ENCODE measurements at regions not wholly inside any gene's neighbourhood (a gene's known extent, or its start where the extent isn't known, plus 50 kb on each side); places are given as distances from the start of the nearest gene placed in this dataset.
"Not testable (repeated sequence)": the region's sequence is repeated elsewhere in the genome, so short reads cannot be mapped to it uniquely, and the experiment has no call there.

- DNase-seq, result no peak
These were observed 281.1 kb downstream of the NKX6-1 start for GRCh38 chr4:84218031-84218430.

DNA sequence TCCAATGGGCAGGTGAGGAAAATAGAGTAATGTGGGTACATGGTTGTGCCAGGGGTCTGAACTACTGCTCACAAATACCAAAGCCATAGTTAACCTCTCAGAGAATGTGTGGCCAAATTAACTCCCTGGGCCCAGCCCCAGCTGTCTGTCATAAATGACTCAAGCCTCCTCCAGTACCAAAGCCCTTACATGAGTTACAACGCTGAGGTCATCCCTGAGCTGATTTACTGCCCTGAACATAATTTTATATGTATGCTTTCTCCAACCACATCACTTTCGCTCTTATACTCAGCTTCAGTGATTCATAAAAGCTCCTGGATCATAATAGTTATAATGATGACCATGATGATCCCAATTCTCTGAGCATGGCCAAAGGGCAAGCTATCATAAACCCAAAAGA, 283.9 kb downstream of the NKX6-1 start:
- DNase-seq, result no peak

- not testable (repeated sequence) for DNase-seq
These were observed 292.9 kb downstream of the NKX6-1 start for GRCh38 chr4:84206226-84206625.

- DNase-seq, result no peak
These were observed 309.9 kb downstream of the NKX6-1 start for GRCh38 chr4:84189144-84189543.

- no peak for DNase-seq
These were observed 319.7 kb downstream of the NKX6-1 start for GRCh38 chr4:84179409-84179808.

GRCh38 chr4:84177831-84178542, 321.1 kb downstream of the NKX6-1 start:
- DNase-seq, result no peak

DNA sequence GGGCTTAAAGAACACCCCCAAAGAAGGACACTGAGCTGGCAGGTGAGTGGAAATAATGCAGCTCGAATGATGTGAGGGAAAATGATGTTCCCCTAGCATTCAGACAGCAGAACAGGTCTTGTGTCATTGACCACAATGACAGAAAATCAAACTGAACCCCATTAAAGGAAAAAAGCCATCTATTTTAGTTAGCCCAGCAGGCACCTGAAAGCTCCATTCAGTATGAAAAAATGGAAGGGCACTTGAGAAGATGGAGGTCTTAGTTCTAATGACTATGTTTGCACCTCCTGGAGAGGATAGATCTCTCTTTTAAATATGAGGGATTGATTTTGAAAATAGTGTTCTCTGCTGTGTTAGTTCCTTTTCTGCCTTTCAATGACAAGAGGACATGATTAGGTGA, 323.1 kb downstream of the NKX6-1 start:
- no peak for DNase-seq

GRCh38 chr4:84171871-84172270, 327.2 kb downstream of the NKX6-1 start:
- no peak for DNase-seq

GRCh38 chr4:84167564-84167963, 331.5 kb downstream of the NKX6-1 start:
- no peak for DNase-seq

DNA sequence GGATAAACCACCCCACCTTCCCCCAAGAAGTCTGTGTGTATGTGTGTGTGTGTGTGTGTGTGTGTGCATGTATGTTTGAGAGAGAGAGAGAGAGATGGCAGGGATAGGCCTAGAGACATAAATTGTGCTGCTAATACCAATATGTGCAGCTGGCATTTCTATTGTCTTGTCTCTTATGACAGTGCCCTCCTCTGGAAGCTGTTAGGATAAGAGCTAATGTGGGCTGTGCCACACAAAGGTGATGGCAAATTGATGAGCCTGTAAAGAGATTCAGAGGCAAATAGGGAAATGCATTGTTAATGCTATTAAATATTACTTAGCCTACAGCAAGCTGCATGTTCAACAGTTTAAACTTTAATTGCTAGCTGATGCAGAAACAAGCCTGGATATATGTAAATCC, 332.0 kb downstream of the NKX6-1 start:
- no peak for DNase-seq

- DNase-seq, result no peak
These were observed 332.6 kb downstream of the NKX6-1 start for GRCh38 chr4:84166486-84166885.

DNA sequence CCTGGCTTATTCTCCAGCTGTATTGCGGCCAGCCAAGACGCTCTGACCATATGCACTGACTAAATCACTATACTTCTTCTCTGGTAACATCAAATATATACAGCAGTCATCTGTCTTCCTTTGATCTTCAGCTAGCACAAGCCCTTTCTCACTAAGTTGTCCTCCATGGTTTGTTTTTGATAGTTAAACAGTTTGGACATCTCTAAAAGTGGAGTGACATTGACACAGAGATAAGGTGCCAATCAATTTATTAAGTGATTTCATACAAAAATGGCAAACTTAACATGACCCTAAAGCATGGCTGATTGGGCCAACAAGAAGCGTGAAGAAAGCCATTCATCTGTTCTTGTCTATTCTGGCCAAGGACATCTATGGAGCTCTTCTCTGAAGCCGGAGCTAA, 334.9 kb downstream of the NKX6-1 start:
- DNase-seq, result no peak

DNA sequence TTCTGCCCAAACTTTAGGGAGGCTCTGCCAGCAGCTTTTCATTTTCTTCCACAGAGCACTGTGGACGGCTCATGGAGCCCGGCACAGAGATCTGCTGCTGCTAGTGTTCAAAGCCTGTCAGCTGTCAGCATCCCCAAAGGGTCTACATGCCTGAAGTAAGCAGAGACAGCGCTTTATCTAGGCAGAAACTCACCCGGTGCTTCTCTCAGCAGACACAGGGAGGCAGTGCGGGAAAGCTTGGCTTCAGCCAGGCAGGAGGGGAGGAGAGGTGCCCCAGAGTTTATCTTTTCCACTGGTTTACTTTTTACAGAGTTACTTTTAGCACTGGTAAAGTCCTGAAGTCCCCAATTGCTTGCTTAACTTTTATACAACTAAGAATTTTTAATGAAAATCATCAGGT, 339.3 kb downstream of the NKX6-1 start:
- no peak for DNase-seq

- DNase-seq, result no peak
These were observed 340.4 kb downstream of the NKX6-1 start for GRCh38 chr4:84158670-84159069.

DNA sequence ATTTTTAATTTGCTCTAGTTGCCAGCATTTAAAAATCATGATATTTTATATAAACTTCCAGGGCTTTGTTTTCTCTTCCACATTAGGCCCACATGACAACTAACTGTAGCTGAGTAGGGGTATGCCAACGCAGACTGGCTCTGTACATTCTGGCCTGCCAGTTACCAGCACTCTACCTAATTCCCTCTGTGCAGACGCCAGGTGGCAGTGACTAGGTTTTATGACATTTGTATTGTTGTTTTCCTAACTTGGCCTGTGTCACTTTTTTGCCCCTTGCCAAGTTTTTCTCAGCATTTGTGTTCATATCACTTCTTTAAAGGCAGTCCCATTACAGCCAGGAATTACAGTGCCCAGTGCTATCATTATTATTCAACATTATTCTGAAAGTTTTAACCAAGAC, 347.5 kb downstream of the NKX6-1 start:
- no peak for DNase-seq

DNA sequence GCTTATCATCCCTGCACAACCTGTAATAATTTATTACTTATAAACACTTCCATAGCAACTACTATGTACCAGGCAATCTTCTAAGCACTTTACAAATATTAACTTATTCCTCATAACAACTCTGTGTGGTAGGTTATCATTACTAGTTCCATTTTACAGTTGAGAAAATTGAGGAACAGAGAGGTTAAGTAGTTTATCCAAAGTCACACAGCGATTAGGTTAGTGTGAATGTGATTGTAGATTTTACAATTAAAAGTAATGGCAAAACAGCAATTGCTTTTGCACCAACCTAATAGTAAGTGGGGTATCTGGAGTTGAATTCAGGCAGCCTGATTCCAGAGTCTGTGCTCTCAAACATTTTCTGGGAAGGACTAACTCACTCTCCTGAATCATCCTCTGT, 348.9 kb downstream of the NKX6-1 start:
- DNase-seq, result no peak

DNA sequence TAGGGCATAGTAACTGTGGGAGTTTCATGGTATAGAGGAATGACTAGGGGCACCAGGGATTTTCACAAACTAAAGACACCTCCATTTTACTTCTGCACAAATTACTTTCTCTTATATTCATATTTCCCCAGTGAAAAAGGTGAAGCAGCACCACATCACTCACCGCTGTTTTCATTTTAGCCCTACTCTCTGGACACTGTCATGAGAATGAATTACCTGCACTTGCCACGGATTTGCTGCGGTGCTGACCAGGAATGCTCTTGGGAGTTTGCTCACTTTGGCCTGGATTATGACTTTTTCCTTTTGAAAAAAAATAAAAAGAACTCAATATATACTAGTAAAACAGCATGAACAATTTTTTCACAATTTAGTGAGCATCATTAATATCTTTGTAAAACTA, 351.3 kb downstream of the NKX6-1 start:
- no peak for DNase-seq

DNA sequence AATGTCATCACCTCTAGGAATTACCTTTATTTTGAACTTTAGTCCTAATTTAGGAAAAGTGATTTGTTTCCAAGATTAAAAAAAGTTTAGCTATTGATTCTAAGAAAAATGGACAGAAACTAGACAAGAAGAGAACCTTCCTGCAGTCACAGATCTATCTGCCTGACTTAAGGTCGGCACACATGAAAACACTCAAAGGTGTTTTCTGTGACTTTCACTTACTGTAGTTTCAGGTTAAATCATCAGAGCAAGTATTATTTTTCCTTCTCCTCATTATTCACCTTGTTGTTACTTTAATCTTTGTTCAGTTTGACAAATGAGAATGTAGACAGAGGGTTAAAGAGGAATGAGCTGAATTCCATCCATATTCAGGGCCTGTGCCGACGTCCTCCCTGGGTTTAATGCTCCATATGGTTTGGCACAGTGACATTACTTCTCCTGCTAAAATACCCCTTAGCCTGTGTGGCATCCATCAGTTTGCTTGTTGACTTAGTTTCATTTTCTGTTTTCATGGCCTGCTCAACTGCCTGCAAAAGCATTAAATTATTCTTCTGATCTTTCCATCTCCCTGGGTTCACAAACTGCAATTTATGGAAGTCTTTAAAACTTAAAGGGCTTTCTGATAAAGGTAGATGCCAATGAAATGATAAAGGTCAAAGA, 352.7 kb downstream of the NKX6-1 start:
- DNase-seq, result no peak

DNA sequence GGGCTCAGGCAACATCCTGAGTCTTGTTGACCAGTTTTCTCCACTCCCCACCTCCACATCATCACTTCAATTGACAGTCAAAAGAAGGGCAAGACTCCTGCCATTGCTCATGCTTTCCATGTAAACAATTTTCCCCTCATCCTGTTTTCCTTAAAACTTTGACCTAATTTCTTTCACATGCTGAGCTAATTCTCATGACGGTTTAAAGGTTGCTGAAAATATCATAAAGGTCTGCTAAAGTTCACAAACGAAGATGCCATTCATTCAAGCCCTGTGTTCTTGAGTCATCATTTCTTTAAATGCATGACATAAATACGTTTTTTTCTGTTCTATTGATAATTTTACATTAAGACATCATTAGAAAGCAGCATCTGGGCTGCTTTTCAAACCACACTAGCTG, 353.9 kb downstream of the NKX6-1 start:
- DNase-seq, result no peak

- not testable (repeated sequence) for DNase-seq
These were observed 372.2 kb downstream of the NKX6-1 start for GRCh38 chr4:84126911-84127310.

DNA sequence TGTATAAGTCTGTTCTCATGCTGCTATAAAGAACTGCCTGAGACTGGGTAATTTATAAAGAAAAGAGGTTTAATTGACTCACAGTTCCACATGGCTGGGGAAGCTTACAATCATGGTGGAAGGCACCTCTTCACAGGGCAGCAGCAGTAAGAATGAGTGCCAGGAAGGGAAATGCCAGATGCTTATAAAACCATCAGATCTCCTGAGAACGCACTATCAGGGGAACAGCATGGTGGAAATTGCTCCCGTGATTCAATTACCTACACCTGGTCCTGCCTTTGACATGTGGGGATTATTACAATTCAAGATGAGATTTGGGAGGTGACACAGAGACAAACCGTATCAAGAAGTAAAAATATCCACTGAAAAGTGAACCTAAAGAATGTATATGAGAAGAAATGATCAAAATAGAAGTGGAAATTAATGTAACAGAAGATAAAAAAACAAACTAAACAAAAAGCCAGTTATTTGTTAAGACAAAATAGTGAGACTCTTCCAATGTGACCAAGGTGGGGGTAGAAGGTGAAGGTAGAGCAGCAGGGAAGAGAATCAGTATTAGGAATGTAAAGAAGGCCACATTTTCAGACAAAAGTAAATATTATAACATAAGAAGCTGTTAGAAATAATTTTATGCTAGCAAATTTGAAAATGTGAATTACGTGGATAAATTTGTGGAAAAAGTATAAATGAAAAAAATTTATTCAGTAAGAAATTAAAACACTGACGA, 372.9 kb downstream of the NKX6-1 start:
- DNase-seq, result no peak

DNA sequence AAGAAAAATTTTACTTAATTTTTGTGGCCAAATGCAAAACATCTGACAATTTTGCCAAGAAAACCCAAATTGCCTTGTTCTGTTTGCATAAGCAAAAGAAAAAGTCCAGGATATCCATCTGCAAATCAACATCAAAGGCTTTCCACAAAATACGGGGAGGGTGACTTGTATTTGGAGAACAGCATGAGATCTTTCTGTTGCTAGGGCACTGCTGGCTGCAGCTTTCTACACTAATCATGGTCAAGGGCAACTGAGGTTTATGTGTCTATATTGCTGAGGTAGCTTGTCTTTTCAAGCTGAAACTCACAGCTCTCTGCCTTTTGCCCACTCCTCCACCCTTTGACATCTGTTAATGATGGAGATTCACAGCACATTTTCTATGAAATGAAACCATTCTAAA, 389.1 kb downstream of the NKX6-1 start:
- DNase-seq, result no peak

DNA sequence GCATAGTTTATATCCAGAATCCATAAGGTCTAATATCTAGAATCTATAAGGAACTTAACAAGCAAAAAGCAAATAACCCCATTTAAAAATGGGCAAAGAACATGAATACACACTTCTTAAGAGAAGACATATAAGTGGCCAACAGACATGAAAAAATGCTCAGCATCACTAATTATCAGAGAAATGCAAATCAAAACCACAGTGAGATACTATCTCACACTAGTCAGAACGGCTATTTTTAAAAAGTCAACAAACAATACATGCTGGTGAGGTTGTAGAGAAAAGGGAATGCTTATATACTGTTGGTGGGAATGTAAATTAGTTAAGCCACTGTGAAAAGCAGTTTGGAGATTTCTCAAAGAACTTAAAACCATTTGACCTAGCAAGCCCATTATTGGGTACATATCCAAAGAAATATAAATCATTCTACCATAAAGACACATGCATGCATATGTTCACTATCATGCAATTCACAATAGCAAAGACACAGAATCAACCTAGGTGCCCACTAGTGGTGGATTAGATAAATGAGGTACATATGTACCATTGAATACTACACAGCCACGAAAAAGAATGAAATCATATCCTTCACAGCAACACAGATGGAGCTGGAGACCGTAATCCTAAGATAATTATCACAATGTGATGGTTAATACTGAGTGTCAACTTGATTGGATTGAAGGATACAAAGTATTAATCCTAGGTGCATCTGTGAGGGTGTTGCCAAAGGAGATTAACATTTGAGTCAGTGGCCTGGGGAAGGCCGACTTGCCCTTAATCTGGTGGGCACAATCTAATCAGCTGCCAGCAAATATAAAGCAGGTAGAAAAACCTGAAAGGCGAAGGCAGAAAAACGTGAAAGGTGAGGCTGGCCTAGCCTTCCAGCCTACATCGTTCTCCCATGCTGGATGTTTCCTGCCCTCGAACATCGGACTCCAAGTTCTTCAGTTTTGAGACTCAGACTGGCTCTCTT, 397.2 kb downstream of the NKX6-1 start:
- DNase-seq, result not testable (repeated sequence)
